Stimulated activated memory B cell treated with anti-CD40 and anti-IgM and Interleukin-4, amounts not matched to agents 10 μg/mL and 1 μg/mL and 100 μg/mL, for 72 hours (primary cell): ENCODE measurements at regions not wholly inside any gene's neighbourhood (a gene's known extent, or its start where the extent isn't known, plus 50 kb on each side); places are given as distances from the start of the nearest gene placed in this dataset.
A peak's percentile ranks its signal among the peaks of the same experiment; 100 is the strongest.

ENCODE experiments used
- ATAC-seq: fragments of 150-1000 bp; cut with Tn5 transposase; 2 replicates; pipeline ENCODE4 v1.10.0; 2021
- H3K27ac Mint-ChIP-seq: one replicate; pipeline ENCODE4 v1.8.0; 2022; ENCODE audit warnings: mild to moderate bottlenecking, mixed read lengths
- H3K27me3 Mint-ChIP-seq: one replicate; pipeline ENCODE4 v1.8.0; 2022; ENCODE audit warnings: mixed read lengths
- H3K36me3 Mint-ChIP-seq: one replicate; pipeline ENCODE4 v1.8.0; 2022; ENCODE audit warnings: mixed read lengths
- H3K4me1 Mint-ChIP-seq: one replicate; pipeline ENCODE4 v1.8.0; 2022; ENCODE audit warnings: mixed read lengths
- H3K4me3 Mint-ChIP-seq: one replicate; pipeline ENCODE4 v1.8.0; 2022; ENCODE audit warnings: mild to moderate bottlenecking, moderate library complexity, mixed read lengths
- H3K9me3 Mint-ChIP-seq: one replicate; pipeline ENCODE4 v1.8.0; 2022; ENCODE audit warnings: mixed read lengths

DNA sequence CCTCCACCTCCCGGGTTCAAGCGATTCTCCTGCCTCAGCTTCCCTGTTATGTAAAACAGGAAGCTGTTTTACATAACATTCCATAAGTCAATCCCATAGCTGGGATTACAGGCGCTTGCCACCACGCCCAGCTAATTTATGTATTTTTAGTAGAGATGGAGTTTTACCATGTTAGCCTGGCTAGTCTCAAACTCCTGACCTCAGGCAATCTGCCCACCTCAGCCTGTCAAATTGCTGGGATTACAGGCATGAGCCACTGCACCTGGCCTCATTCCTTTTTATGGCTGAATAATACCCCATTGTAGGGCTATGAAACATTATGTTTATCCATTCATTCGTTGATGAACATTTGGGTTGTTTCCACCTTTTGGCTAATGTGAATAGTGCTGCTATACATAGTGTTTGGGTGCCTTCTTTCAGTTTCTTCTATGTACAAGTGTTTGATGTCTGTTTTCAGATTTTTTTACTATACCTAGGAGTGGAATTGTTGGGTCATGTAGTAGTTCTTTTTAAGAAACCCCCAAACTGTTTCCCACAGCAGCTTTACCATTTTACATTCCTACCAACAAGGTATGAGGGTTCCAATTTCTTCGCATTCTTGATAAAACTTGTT, 138.7 kb upstream of the COL21A1 start:
- Mint-ChIP-seq H3K4me1 (no peaks in the 10 kb centered on the region), H3K4me3 (no peak overlapping the region), H3K27me3 (peaks cover 18% of the 10 kb centered on the region), H3K27ac (no peak overlapping the region), H3K9me3 (peaks cover 7% of the 10 kb centered on the region), H3K36me3 (no peaks in the 10 kb centered on the region)
- no peak for ATAC-seq

DNA sequence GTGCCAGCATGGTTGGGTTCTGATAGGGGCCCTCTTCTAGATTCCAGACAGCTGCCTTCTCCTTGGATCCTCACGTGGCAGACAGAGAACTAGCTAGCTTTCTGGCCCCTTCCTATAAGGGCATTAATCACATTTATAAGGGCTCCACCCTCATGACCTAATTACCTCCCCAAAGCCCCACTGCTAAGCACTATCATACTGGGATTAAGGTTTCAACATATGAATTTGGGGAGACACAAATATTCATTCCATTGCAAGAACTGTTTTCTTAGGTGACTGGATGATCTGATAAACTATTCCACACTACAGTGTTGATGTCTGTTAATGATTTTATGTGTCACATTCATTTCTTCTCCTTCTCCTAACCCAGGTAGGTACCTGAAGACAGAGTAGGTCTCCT, 135.8 kb upstream of the COL21A1 start:
- H3K4me1 Mint-ChIP-seq, result no peaks in the 10 kb centered on the region
- ATAC-seq, result no peak

GRCh38 chr6:56382416-56382940, 135.1 kb upstream of the COL21A1 start:
- no peaks in the 10 kb centered on the region for H3K4me1 Mint-ChIP-seq
- H3K4me3 Mint-ChIP-seq, result no peak overlapping the region
- no peaks in the 10 kb centered on the region for H3K9me3 Mint-ChIP-seq
- no peak overlapping the region for H3K27ac Mint-ChIP-seq
- no peak for ATAC-seq
- H3K36me3 Mint-ChIP-seq, result no peaks in the 10 kb centered on the region
- H3K27me3 Mint-ChIP-seq, result peaks cover 9% of the 10 kb centered on the region

More for the DNA sequence above, 135.8 kb upstream of the COL21A1 start:
- Mint-ChIP-seq H3K9me3 (no peaks in the 10 kb centered on the region), H3K27ac (no peak overlapping the region), H3K27me3 (peaks cover 9% of the 10 kb centered on the region), H3K36me3 (no peaks in the 10 kb centered on the region), H3K4me3 (no peak overlapping the region)

DNA sequence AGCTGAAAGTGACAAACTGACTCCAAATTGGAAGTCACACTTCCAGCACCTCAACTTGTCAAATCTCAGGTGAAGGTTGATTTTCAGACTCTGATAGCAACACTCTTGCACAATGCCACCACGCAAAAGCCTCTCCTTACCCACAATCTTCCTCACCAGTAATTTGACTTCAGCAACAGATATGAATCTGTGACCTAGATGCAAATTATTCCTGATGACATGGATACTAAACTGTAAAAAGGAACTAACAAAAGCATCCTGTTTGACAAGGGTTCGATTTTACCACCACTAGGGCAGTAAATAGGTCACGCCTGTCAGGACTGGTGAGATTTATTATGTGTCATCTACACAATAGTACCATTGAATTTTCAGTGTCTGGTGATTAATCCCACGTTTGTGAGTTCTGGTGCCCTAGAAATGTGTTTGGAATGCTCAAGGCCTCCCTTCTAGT, 134.4 kb upstream of the COL21A1 start:
- no peaks in the 10 kb centered on the region for H3K9me3 Mint-ChIP-seq
- peaks cover 9% of the 10 kb centered on the region for H3K27me3 Mint-ChIP-seq
- ATAC-seq, result no peak
- no peak overlapping the region for H3K27ac Mint-ChIP-seq
- H3K4me3 Mint-ChIP-seq, result no peak overlapping the region
- no peaks in the 10 kb centered on the region for H3K4me1 Mint-ChIP-seq
- no peaks in the 10 kb centered on the region for H3K36me3 Mint-ChIP-seq

DNA sequence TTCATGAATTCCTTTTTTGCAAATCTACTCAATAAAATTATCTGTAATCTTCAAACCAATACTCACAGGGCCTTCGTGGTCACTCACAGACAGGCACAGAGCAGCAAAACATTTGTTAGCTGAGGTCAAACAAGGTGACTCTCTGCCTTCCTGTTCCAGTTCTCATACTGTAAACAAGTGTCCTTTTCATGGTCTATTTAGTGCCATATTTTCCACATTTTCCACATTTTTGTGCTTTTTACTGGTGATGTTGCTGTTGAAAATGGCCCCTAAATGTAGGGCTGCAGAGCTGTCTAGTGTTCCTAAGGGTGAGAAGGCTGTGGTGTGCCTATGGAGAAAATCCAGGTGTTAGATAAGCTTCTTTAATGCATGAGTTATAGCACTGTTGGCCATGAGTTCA, 133.1 kb upstream of the COL21A1 start:
- ATAC-seq, result no peak
- H3K4me1 Mint-ChIP-seq, result no peaks in the 10 kb centered on the region
- H3K36me3 Mint-ChIP-seq, result no peaks in the 10 kb centered on the region
- H3K9me3 Mint-ChIP-seq, result no peaks in the 10 kb centered on the region
- H3K27me3 Mint-ChIP-seq, result peaks cover 4% of the 10 kb centered on the region
- H3K27ac Mint-ChIP-seq, result no peak overlapping the region
- no peak overlapping the region for H3K4me3 Mint-ChIP-seq

DNA sequence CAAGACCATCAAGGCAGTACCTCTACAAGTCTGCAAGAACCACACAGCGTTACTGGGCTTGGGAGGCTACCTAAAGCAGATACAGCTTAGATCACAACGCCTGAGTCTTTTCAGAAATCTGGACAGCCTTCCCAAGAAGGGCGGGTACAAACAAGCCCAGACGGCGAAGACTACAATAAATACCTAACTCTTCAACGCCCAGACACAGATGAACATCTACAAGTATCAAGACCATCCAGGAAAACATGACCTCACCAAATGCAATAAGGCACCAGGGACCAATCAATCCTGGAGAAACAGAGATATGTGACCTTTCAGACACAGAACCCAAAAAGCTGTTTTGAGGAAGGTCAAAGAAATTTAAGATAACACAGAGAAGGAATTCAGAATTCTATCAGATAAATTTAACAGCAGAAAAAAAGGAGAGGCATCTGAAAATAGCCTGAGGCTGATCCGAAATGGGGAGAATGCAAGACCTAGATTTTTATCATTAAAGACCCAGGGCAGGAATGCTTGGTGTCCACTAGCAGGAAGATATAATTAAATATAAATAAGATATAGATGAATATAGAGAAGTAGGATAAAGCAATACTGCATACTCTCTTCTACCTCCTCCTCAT, 131.7 kb upstream of the COL21A1 start:
- no peak for ATAC-seq
- Mint-ChIP-seq H3K9me3 (no peaks in the 10 kb centered on the region), H3K4me3 (no peak overlapping the region), H3K4me1 (no peaks in the 10 kb centered on the region), H3K27ac (no peak overlapping the region), H3K27me3 (no peaks in the 10 kb centered on the region), H3K36me3 (no peaks in the 10 kb centered on the region)

GRCh38 chr6:56378507-56378906, 131.1 kb upstream of the COL21A1 start:
- no peak for ATAC-seq
- H3K27ac Mint-ChIP-seq, result no peak overlapping the region
- H3K4me3 Mint-ChIP-seq, result no peak overlapping the region

GRCh38 chr6:56377295-56377694, 129.9 kb upstream of the COL21A1 start:
- no peak for ATAC-seq
- H3K27me3 Mint-ChIP-seq, result no peaks in the 10 kb centered on the region

More at GRCh38 chr6:56378507-56378906, 131.1 kb upstream of the COL21A1 start:
- Mint-ChIP-seq H3K4me1 (no peaks in the 10 kb centered on the region), H3K9me3 (no peaks in the 10 kb centered on the region), H3K36me3 (no peaks in the 10 kb centered on the region), H3K27me3 (no peaks in the 10 kb centered on the region)

GRCh38 chr6:56375806-56376205, 128.4 kb upstream of the COL21A1 start:
- Mint-ChIP-seq H3K36me3 (no peaks in the 10 kb centered on the region), H3K27ac (no peak overlapping the region), H3K9me3 (no peaks in the 10 kb centered on the region), H3K4me1 (peaks cover 7% of the 10 kb centered on the region), H3K27me3 (no peaks in the 10 kb centered on the region), H3K4me3 (no peak overlapping the region)
- no peak for ATAC-seq

More at GRCh38 chr6:56377295-56377694, 129.9 kb upstream of the COL21A1 start:
- no peak overlapping the region for H3K27ac Mint-ChIP-seq
- H3K4me1 Mint-ChIP-seq, result no peaks in the 10 kb centered on the region
- H3K36me3 Mint-ChIP-seq, result no peaks in the 10 kb centered on the region
- no peaks in the 10 kb centered on the region for H3K9me3 Mint-ChIP-seq
- no peak overlapping the region for H3K4me3 Mint-ChIP-seq

DNA sequence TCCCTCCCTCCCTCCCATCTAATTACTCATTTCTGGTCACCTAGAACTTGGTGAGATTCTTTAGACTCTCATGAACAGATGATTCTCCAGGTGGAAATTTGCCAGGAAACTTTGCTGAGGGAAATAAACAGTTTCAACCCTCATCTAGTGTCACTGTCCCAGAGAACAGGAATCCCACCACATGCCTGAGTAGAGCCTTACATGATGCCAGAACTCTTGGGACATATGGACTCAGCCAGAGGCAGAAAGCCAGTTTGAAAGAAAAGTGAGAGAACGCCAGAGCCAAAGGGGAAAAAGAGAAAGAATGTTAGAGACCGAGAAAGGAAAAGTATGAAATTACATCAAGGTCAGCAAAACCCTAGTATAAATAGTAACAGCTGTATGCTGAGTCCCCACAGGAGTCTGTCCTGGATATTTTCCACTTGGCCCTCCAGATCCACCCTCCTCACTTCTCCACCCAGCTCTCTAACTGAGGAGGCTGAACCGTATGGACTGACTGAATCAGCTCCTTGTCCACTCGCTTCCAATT, 127.5 kb upstream of the COL21A1 start:
- no peaks in the 10 kb centered on the region for H3K36me3 Mint-ChIP-seq
- no peak overlapping the region for H3K27ac Mint-ChIP-seq
- no peak for ATAC-seq
- no peaks in the 10 kb centered on the region for H3K27me3 Mint-ChIP-seq
- peaks cover 16% of the 10 kb centered on the region for H3K4me1 Mint-ChIP-seq
- no peak overlapping the region for H3K4me3 Mint-ChIP-seq
- H3K9me3 Mint-ChIP-seq, result no peaks in the 10 kb centered on the region

- no peak for ATAC-seq
- H3K27ac Mint-ChIP-seq, result no peak overlapping the region
- no peaks in the 10 kb centered on the region for H3K9me3 Mint-ChIP-seq
- H3K27me3 Mint-ChIP-seq, result no peaks in the 10 kb centered on the region
- H3K36me3 Mint-ChIP-seq, result no peaks in the 10 kb centered on the region
- no peak overlapping the region for H3K4me3 Mint-ChIP-seq
- peaks cover 16% of the 10 kb centered on the region for H3K4me1 Mint-ChIP-seq
These were observed 125.1 kb upstream of the COL21A1 start for GRCh38 chr6:56372406-56372995.

DNA sequence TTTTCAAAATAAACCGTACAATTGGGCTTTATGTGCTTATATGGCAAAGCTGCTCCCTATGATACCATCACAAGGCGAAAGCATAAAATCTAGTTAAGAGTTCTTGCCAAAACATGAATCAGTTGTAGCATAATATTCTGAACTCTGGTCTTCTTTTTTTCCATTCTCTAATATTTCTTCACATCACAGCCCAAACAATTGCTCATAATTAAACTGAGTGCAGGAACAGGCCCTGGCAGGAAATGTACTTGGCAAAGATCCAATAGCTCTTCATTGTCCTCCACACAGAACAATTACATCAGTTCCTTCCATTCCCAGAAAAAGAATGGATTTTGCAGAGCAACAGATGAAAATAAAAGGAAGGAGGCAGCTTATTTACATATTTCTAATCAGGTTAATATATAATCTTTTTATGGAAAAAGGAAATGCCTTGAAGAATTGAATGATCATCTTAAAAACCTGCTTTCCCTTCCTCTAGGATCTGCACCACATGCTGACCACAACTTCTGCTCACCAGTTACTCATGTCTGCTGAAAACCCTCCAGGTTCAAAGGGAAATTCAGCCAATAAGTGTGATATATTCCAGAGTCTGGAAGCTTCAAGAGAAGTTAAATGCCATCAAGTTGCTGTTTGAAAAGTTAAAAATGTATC, 123.3 kb upstream of the COL21A1 start:
- ATAC-seq, result peak; percentile 81

GRCh38 chr6:56370127-56370540, 122.8 kb upstream of the COL21A1 start:
- Mint-ChIP-seq H3K36me3 (no peaks in the 10 kb centered on the region), H3K4me3 (no peak overlapping the region), H3K27ac (no peak overlapping the region), H3K4me1 (peaks cover 16% of the 10 kb centered on the region), H3K9me3 (no peaks in the 10 kb centered on the region), H3K27me3 (peaks cover 13% of the 10 kb centered on the region)
- no peak for ATAC-seq

More for the DNA sequence above, 123.3 kb upstream of the COL21A1 start:
- no peak overlapping the region for H3K27ac Mint-ChIP-seq
- no peak overlapping the region for H3K4me3 Mint-ChIP-seq
- peaks cover 16% of the 10 kb centered on the region for H3K4me1 Mint-ChIP-seq
- no peaks in the 10 kb centered on the region for H3K9me3 Mint-ChIP-seq
- H3K36me3 Mint-ChIP-seq, result no peaks in the 10 kb centered on the region
- peaks cover 8% of the 10 kb centered on the region for H3K27me3 Mint-ChIP-seq

GRCh38 chr6:56368491-56368890, 121.1 kb upstream of the COL21A1 start:
- Mint-ChIP-seq H3K27me3 (peaks cover 18% of the 10 kb centered on the region), H3K9me3 (no peaks in the 10 kb centered on the region), H3K4me1 (peaks cover 16% of the 10 kb centered on the region), H3K36me3 (no peaks in the 10 kb centered on the region), H3K4me3 (no peak overlapping the region), H3K27ac (no peak overlapping the region)
- ATAC-seq, result no peak

DNA sequence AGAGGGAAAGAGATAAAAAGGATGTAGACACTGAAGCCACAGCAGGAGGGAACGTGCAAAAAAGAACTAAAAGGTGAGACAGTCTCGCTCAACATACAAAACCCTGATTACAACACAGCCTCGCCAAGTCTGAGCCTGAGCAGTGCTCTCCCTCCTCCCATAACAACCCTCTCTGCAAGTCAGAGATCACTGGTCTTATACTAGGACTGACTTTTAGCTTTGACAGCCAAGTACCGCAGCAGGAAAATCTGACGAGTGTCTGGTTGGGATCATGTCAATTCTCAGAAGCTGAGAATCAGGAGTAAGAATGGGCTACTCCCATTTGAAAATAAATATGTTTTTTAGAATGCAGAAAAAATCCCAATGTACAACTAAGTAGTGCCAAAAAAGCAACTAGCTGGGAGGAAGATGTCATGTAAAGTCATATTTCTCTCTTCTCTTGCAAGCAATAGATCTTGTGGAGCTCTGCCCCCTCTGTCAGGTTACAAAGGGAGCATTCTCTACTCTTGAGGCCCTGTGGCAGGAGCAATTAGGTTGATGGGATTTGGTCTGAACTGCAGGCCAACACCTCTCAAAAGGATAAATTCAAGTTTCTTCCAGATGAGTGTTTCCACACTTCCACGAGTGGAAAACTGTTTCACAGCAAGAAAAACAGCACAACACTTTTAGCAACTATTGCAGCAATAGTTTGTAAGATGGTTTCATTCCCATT, 118.9 kb upstream of the COL21A1 start:
- Mint-ChIP-seq H3K27ac (no peak overlapping the region), H3K4me1 (peaks cover 14% of the 10 kb centered on the region), H3K27me3 (peaks cover 18% of the 10 kb centered on the region), H3K4me3 (no peak overlapping the region), H3K9me3 (no peaks in the 10 kb centered on the region), H3K36me3 (no peaks in the 10 kb centered on the region)
- no peak for ATAC-seq
